HCT116 (cell line): ENCODE measurements at regions not wholly inside any gene's neighbourhood (a gene's known extent, or its start where the extent isn't known, plus 50 kb on each side); places are given as distances from the start of the nearest gene placed in this dataset.

Source experiments
- ATAC-seq: fragments of 200-7000 bp; cut with Tn5 transposase; 2 replicates; pipeline ENCODE4 v1.9.1; 2020; ENCODE audit warnings: mild to moderate bottlenecking, moderate library complexity
- BruUV-seq: library from RNA; stranded (reverse); fragments of 400-500 nt; replicated peaks from 2 replicates; lab custom pipeline; 2021; lab: Mats Ljungman, UMichigan
- CTCF ChIA-PET: fragments of 300-600 bp; sonication (Branson Sonifier 250); formaldehyde crosslinking; loops from one replicate; lab custom pipeline; 2021; ENCODE audit warnings: antibody characterized with exemption; lab: Charles Lee
- POLR2A ChIA-PET: fragments of 300-600, 350-600 bp; sonication (Branson Sonifier 250); formaldehyde crosslinking; loops from one replicate; lab custom pipeline; 2021; ENCODE audit warnings: antibody characterized with exemption; lab: Charles Lee
- RAD21 ChIA-PET, 2 experiments: fragments of 300-600 bp; sonication (Branson Sonifier 250); formaldehyde crosslinking; loops; one replicate each; lab custom pipeline; 2023; ENCODE audit warnings: low total read pairs in 2 of 2; ENCODE audit not compliant: uncharacterized antibody in 2 of 2, unreplicated experiment in 2 of 2, low non-redundant PET in 1 of 2; lab: Charles Lee
- DNase-seq: peaks from one replicate; pipeline ENCODE4 v3.0.0-alpha.2; 2010; ENCODE audit warnings: low read depth, low spot score
- H2AFZ ChIP-seq: fragments of 200-600 bp; shearing (Covaris generic), sonication (generic); 2 replicates; pipeline ENCODE4 v1.6.1; 2017; ENCODE audit warnings: low read depth, mixed run types, mixed read lengths, antibody characterized with exemption, low read length; ENCODE audit not compliant: poor library complexity, severe bottlenecking
- H3K27ac ChIP-seq: 2 replicates; pipeline ENCODE4 v1.5.1; 2012; ENCODE audit warnings: low read depth, low read length
- H3K27me3 ChIP-seq: fragments of 200-600 bp; sonication (generic); 2 replicates; pipeline ENCODE4 v1.6.1; 2016; ENCODE audit warnings: mixed run types, low read length, mixed read lengths; ENCODE audit not compliant: insufficient read depth
- H3K36me3 ChIP-seq, 2 experiments: fragments of 200-500 bp in 1 of 2; fragments of 200-600 bp in 1 of 2; sonication (Bioruptor generic) in 1 of 2; sonication (generic) in 1 of 2; 2 replicates each; pipeline versions ENCODE4 v1.5.1 to v1.6.1; 2014 to 2016; ENCODE audit warnings: low read length in 2 of 2, inconsistent platforms in 1 of 2, mixed read lengths in 1 of 2, mixed run types in 1 of 2; ENCODE audit not compliant: insufficient read depth in 2 of 2, control insufficient read depth in 1 of 2
- H3K4me1 ChIP-seq, 2 experiments: fragments of 200-600 bp in 1 of 2; sonication (generic) in 1 of 2; 2 replicates each; pipeline versions ENCODE4 v1.5.1 to v1.6.1; 2012 to 2017; ENCODE audit warnings: low read length in 2 of 2, inconsistent platforms in 1 of 2, mild to moderate bottlenecking in 1 of 2, mixed read lengths in 1 of 2, mixed run types in 1 of 2, moderate library complexity in 1 of 2; ENCODE audit not compliant: insufficient read depth in 2 of 2, control insufficient read depth in 1 of 2
- H3K4me2 ChIP-seq: fragments of 200-600 bp; sonication (generic); 2 replicates; pipeline ENCODE4 v1.6.1; 2017; ENCODE audit warnings: mixed run types, low read length, mixed read lengths
- H3K4me3 ChIP-seq, 2 experiments: fragments of 200-600 bp in 1 of 2; sonication (generic) in 1 of 2; replicated peaks in 1 of 2; 2 replicates each; pipeline ENCODE4 v1.5.1; 2011 to 2016; ENCODE audit warnings: low read length in 2 of 2, control low read depth in 1 of 2, low read depth in 1 of 2, mild to moderate bottlenecking in 1 of 2, mixed read lengths in 1 of 2, mixed run types in 1 of 2
- H3K79me2 ChIP-seq: fragments of 200-600 bp; sonication (generic); 2 replicates; pipeline ENCODE4 v1.6.1; 2017; ENCODE audit warnings: mild to moderate bottlenecking, mixed run types, low read length, moderate library complexity, mixed read lengths; ENCODE audit not compliant: insufficient read depth
- H3K9ac ChIP-seq: fragments of 200-600 bp; sonication (generic); 2 replicates; pipeline ENCODE4 v1.6.1; 2016; ENCODE audit warnings: low read length, mixed read lengths
- H3K9me2 ChIP-seq: fragments of 200-600 bp; sonication (generic), shearing (Covaris generic); 2 replicates; pipeline ENCODE4 v1.6.1; 2017; ENCODE audit warnings: mixed run types, mild to moderate bottlenecking, moderate library complexity; ENCODE audit not compliant: insufficient read depth
- H3K9me3 ChIP-seq, 2 experiments: fragments of 200-500 bp in 1 of 2; fragments of 200-600 bp in 1 of 2; sonication (Bioruptor generic) in 1 of 2; sonication (generic) in 1 of 2; 2 replicates each; pipeline ENCODE4 v1.6.1; 2014 to 2017; ENCODE audit warnings: low read length in 2 of 2, mixed read lengths in 2 of 2, inconsistent platforms in 1 of 2, low read depth in 1 of 2, mild to moderate bottlenecking in 1 of 2, mixed run types in 1 of 2, moderate library complexity in 1 of 2; ENCODE audit not compliant: control insufficient read depth in 1 of 2, insufficient read depth in 1 of 2
- H4K20me1 ChIP-seq: fragments of 200-600 bp; sonication (generic), shearing (Covaris generic); 2 replicates; pipeline ENCODE4 v1.6.1; 2017; ENCODE audit warnings: mixed run types, mild to moderate bottlenecking, moderate library complexity; ENCODE audit not compliant: insufficient read depth
- CBX3 ChIP-seq: IDR thresholded peaks from 2 replicates; pipeline ENCODE4 v1.6.1; 2012; ENCODE audit warnings: low read depth
- ELF1 ChIP-seq: IDR thresholded peaks from 2 replicates; pipeline ENCODE4 v1.6.1; 2012; ENCODE audit warnings: low read depth, borderline replicate concordance
- JUND ChIP-seq: IDR thresholded peaks from 2 replicates; pipeline ENCODE4 v1.6.1; 2012
- POLR2AphosphoS5 ChIP-seq: IDR thresholded peaks from 2 replicates; pipeline ENCODE4 v1.6.1; 2011; ENCODE audit warnings: mild to moderate bottlenecking, low read depth, low read length, moderate library complexity
- RAD21 ChIP-seq: IDR thresholded peaks from 2 replicates; pipeline ENCODE4 v1.6.1; 2012; ENCODE audit warnings: low read depth, mild to moderate bottlenecking
- REST ChIP-seq: IDR thresholded peaks from 2 replicates; pipeline ENCODE4 v1.6.1; 2012; ENCODE audit warnings: low read depth
- SP1 ChIP-seq: IDR thresholded peaks from 2 replicates; pipeline ENCODE4 v1.6.1; 2012; ENCODE audit warnings: low read depth
- TCF7L2 ChIP-seq: IDR thresholded peaks from 2 replicates; pipeline ENCODE4 v1.7.0; 2011; ENCODE audit warnings: borderline replicate concordance, inconsistent platforms; ENCODE audit not compliant: insufficient read depth, insufficient read length; ENCODE audit errors: extremely low read depth
- ZFX ChIP-seq: fragments of 450-650 bp; IDR thresholded peaks from 2 replicates; pipeline ENCODE4 v1.6.1; 2017
- intact Hi-C: fragments of 100-400 bp; cut with micrococcal nuclease; formaldehyde crosslinking; loops from 2 replicates; pipeline ENCODE4 v1.10.0; 2022

GRCh38 chr3:76700323-76700722, 339.6 kb upstream of the ROBO2 start:
- Histone ChIP-seq H3K9ac (no peak overlapping the region), H3K27ac (no peak overlapping the region), H3K9me2 (no peaks in the 10 kb centered on the region), H2AFZ (no peak overlapping the region), H3K36me3 (no peaks in the 10 kb centered on the region), H3K4me2 (no peak overlapping the region), H3K4me3 (no peak overlapping the region), H3K79me2 (no peaks in the 10 kb centered on the region), H3K27me3 (no peaks in the 10 kb centered on the region), H4K20me1 (no peaks in the 10 kb centered on the region), H3K4me1 (no peaks in the 10 kb centered on the region), H3K9me3 (peaks cover 18 to 21% of the 10 kb centered on the region in 2 experiments; a peak in 3 of 4 replicates)
- TF ChIP-seq ELF1 (no peak), SP1 (no peak), CBX3 (no peak), JUND (no peak), REST (no peak), POLR2AphosphoS5 (no peak), TCF7L2 (no peak), ZFX (no peak), RAD21 (no peak)
- no TSS peak for BruUV-seq
- ChIA-PET CTCF (no interaction called here), POLR2A (no interaction called here), RAD21 (no interaction called here)
- intact Hi-C loops = no loop called here
- no peak for DNase-seq
- ATAC-seq = no peak
